PFSK-1 (cell line): ENCODE measurements at regions not wholly inside any gene's neighbourhood (a gene's known extent, or its start where the extent isn't known, plus 50 kb on each side); places are given as distances from the start of the nearest gene placed in this dataset.

Source experiments
- FOXP2 ChIP-seq: optimal IDR thresholded peaks from 2 replicates; pipeline ENCODE3; 2011; ENCODE audit warnings: borderline replicate concordance, control low read depth, inconsistent platforms; ENCODE audit not compliant: insufficient read depth; ENCODE audit errors: extremely low read length, extremely low read depth
- POLR2AphosphoS5 ChIP-seq: IDR thresholded peaks from 2 replicates; pipeline ENCODE4 v1.6.1; 2012; ENCODE audit warnings: low read depth, mild to moderate bottlenecking, control low read depth, low read length, moderate library complexity
- SIN3A ChIP-seq: IDR thresholded peaks from 2 replicates; pipeline ENCODE4 v1.6.1; 2012; ENCODE audit warnings: mild to moderate bottlenecking, low read length, moderate library complexity, borderline replicate concordance; ENCODE audit not compliant: insufficient read depth
- TAF1 ChIP-seq: IDR thresholded peaks from 2 replicates; pipeline ENCODE4 v1.6.1; 2012; ENCODE audit warnings: low read length, control low read depth, borderline replicate concordance; ENCODE audit not compliant: insufficient read depth
- TF ChIP-seq, protein P1 (sequence below), 2 experiments: IDR thresholded peaks; 2 replicates each; pipeline versions ENCODE4 v1.6.1 to v1.8.0; 2011 to 2012; ENCODE audit warnings: low read depth in 2 of 2, low read length in 2 of 2, control low read depth in 1 of 2, inconsistent platforms in 1 of 2, mild to moderate bottlenecking in 1 of 2, moderate library complexity in 1 of 2; ENCODE audit not compliant: insufficient read depth in 1 of 2

DNA sequence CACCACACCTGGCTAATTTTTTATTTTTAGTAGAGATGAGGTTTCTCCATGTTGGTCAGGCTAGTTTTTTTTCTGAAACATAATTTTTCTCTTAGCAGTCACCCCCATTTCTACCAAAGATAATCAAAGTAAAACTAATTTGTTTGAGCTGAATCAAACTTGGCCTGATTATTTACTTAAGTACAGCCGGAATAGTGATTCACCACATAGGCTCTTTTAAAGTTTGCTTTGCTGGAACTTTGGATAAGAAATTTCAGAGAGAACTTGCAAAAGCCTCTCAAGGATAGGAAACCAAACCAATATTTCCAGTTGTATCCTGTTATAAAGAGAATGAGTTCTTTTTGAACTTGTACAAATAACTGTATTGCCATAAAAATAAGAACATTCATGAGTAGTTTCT lies 105.0 kb upstream of the SYNCRIP start:
- TF ChIP-seq POLR2AphosphoS5 (no peak), TAF1 (no peak), FOXP2 (no peak), SIN3A (no peak)
- TF ChIP-seq, protein P1, sequence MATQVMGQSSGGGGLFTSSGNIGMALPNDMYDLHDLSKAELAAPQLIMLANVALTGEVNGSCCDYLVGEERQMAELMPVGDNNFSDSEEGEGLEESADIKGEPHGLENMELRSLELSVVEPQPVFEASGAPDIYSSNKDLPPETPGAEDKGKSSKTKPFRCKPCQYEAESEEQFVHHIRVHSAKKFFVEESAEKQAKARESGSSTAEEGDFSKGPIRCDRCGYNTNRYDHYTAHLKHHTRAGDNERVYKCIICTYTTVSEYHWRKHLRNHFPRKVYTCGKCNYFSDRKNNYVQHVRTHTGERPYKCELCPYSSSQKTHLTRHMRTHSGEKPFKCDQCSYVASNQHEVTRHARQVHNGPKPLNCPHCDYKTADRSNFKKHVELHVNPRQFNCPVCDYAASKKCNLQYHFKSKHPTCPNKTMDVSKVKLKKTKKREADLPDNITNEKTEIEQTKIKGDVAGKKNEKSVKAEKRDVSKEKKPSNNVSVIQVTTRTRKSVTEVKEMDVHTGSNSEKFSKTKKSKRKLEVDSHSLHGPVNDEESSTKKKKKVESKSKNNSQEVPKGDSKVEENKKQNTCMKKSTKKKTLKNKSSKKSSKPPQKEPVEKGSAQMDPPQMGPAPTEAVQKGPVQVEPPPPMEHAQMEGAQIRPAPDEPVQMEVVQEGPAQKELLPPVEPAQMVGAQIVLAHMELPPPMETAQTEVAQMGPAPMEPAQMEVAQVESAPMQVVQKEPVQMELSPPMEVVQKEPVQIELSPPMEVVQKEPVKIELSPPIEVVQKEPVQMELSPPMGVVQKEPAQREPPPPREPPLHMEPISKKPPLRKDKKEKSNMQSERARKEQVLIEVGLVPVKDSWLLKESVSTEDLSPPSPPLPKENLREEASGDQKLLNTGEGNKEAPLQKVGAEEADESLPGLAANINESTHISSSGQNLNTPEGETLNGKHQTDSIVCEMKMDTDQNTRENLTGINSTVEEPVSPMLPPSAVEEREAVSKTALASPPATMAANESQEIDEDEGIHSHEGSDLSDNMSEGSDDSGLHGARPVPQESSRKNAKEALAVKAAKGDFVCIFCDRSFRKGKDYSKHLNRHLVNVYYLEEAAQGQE (IDR thresholded peaks at IDR 0.05; ENCODE audit: insufficient read depth in 1 of 2, low read depth in 2 of 2, low read length in 2 of 2) = no peak

- no peak for TF ChIP-seq TAF1
Measured at GRCh38 chr6:85747093-85747492, 104.4 kb upstream of the SYNCRIP start.

DNA sequence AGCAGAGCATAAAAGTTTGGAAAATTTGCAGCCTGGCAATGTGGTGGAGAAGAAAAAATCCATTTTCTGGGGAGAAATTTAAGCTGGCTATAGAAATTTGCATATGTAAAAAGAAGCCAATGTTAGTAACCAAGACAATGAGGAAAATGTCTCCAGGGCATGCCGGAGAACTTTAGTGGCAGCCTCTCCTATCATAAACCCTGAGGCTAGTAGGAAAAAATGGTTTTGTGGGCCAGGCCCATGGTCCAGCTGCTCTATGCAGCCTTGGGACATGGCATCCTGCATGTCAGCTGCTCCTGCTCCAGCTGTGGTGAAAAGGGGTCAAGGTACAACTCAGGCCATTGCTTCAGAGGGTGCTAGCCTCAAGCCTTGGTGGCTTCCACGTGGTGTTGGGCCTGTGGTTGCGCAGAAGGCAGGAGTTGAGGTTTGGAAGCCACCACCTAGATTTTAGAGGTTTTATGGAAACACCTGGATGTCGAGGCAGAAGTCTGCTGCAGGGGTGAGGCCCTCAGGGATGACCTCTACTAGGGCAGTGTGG lies 101.8 kb upstream of the SYNCRIP start:
- TF ChIP-seq FOXP2 (no peak), TAF1 (no peak), SIN3A (no peak), POLR2AphosphoS5 (no peak)
- TF ChIP-seq, protein P1 (IDR thresholded peaks at IDR 0.05; ENCODE audit: insufficient read depth in 1 of 2, low read depth in 2 of 2, low read length in 2 of 2) = no peak

DNA sequence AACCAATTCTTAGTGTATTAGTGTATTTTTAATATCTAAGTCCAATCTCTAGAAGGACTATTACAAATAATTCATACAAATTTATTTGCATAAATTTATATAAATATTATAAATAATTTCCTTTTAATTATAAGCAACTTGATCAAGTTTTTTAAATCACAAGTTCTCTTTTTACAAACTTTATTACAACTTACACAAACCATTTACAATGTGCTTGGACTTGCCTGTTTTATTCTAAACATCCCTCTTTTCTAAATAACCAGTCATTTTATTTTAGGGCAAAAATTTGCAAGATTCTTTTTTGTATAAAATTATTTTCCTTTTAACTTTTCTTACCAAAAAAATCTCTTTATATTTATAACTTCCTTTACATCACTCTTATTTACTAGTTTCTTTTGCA lies 83.5 kb upstream of the SYNCRIP start:
- TF ChIP-seq POLR2AphosphoS5 (no peak), FOXP2 (no peak), SIN3A (no peak), TAF1 (no peak)
- TF ChIP-seq, protein P1 (IDR thresholded peaks at IDR 0.05; ENCODE audit: insufficient read depth in 1 of 2, low read depth in 2 of 2, low read length in 2 of 2) = no peak

DNA sequence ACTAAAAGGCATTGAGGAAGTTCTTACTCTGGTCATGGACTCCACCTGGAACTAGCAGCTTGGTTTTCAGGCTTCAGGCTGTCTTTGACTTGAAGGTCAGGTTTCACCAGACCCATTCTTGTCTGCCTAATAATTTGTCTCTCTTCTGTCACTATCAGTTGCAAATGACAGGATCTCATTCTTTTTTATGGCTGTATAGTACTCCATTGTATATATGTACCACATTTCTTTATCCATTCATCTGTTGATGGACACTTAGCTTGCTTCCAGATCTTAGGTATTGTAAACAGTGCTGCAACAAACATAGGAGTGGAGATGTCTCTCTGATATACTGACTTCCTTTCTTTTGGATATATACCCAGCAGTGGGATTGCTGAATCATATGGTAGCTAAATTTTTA lies 73.1 kb upstream of the SYNCRIP start:
- TF ChIP-seq FOXP2 (no peak), TAF1 (no peak), POLR2AphosphoS5 (no peak), SIN3A (no peak)
- TF ChIP-seq, protein P1 (IDR thresholded peaks at IDR 0.05; ENCODE audit: insufficient read depth in 1 of 2, low read depth in 2 of 2, low read length in 2 of 2) = no peak
